Right lobe of liver (tissue), 4 donors: ENCODE measurements at regions not wholly inside any gene's neighbourhood (a gene's known extent, or its start where the extent isn't known, plus 50 kb on each side); places are given as distances from the start of the nearest gene placed in this dataset.

Experiments
- POLR2A ChIP-seq: fragments of 450-650 bp; IDR thresholded peaks from one replicate; pipeline ENCODE4 v1.6.1; 2017; ENCODE audit warnings: antibody characterized with exemption, mild to moderate bottlenecking
- TF ChIP-seq, protein P1 (sequence below), 4 donors: fragments of 200-600 bp in 3 of 4; fragments of 450-650 bp in 1 of 4; IDR thresholded peaks; one replicate each; pipeline versions ENCODE4 v1.5.1 to v1.8.0; 2016 to 2022; ENCODE audit warnings: antibody characterized with exemption in 4 of 4, mild to moderate bottlenecking in 2 of 4
- donor health status: DM: no; HTN: no; CAD: no.
- donor health status: DM: no; HTN: no; CAD: no.
- donor health status: DM: no; HTN: yes; CAD: no.

DNA sequence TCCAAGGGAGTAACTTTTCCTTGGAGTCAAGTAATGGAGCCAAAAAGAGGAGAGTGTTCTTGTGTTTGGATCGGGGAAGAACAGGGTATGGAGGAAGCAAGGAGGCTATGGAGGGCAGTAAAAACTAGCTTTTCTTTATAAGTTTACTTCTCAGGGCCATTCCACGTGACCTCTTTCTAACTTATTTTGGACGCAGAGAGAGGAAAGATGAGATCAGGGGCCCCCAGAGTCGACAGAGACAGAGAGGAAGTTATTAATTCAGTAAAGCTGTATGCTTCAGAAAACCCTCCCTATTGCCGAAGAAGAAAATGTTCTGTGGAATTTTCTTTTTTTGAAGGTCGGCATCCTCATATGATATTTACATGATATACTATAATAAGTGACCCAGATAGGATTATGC, 233.8 kb upstream of the MPDZ start:
- TF ChIP-seq, protein P1, sequence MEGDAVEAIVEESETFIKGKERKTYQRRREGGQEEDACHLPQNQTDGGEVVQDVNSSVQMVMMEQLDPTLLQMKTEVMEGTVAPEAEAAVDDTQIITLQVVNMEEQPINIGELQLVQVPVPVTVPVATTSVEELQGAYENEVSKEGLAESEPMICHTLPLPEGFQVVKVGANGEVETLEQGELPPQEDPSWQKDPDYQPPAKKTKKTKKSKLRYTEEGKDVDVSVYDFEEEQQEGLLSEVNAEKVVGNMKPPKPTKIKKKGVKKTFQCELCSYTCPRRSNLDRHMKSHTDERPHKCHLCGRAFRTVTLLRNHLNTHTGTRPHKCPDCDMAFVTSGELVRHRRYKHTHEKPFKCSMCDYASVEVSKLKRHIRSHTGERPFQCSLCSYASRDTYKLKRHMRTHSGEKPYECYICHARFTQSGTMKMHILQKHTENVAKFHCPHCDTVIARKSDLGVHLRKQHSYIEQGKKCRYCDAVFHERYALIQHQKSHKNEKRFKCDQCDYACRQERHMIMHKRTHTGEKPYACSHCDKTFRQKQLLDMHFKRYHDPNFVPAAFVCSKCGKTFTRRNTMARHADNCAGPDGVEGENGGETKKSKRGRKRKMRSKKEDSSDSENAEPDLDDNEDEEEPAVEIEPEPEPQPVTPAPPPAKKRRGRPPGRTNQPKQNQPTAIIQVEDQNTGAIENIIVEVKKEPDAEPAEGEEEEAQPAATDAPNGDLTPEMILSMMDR (IDR thresholded peaks at IDR 0.05): no peak
- no peak for TF ChIP-seq POLR2A
